M059J (cell line): ENCODE measurements at regions not wholly inside any gene's neighbourhood (a gene's known extent, or its start where the extent isn't known, plus 50 kb on each side); places are given as distances from the start of the nearest gene placed in this dataset.
"Not testable (repeated sequence)": the region's sequence is repeated elsewhere in the genome, so short reads cannot be mapped to it uniquely, and the experiment has no call there.

Experiments used
- DNase-seq: peaks from one replicate; pipeline ENCODE4 v3.0.0-alpha.2; 2012; ENCODE audit warnings: low read depth

DNA sequence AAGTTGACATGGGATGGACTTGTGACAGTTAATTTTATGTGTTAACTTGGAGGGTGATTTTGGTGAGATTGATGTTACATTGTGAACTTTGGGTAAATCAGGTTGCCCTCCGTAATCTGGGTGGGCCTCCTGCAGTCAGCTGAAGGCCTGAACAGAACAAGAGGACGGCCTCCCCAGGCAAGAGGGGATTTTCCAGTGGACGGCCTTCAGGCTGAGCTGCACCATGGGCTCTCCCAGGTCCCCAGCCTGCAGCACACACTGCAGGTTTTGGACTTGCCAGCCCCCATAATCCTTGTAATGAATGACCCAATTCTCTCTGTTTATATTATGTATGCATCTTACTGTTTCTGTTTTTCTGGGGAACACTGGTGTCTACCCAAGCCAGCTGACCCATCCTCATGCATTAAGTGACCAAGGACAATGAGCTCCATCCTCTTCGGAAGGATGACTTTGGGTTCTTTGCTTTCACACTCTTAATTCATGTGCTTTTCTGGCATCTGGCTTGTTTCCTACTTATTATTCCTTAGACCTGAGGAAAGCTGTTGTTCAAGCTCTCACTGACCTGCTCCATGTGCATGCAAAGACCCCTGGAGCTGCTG, 64.2 kb downstream of the DACT2 start:
- DNase-seq: no peak

DNA sequence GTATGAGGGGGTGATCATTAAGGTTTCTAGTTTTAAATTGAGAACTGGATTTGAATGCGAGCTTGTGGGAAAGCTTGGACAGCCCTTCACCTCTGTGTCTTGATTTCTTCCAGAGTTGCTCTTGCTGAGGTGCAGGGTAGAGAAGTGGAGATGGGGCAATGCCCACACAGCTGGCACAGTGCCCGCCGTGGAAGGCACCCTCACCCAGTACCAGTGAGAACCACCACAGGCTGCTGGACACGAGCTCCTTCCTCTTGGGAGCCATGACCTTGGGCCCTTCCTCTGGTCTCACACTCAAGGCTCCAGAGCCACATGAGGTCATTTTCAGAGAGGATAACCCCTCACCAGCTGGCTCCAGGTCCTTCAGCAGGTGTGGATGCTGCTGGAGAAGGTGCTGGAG, 67.3 kb downstream of the DACT2 start:
- DNase-seq: no peak

DNA sequence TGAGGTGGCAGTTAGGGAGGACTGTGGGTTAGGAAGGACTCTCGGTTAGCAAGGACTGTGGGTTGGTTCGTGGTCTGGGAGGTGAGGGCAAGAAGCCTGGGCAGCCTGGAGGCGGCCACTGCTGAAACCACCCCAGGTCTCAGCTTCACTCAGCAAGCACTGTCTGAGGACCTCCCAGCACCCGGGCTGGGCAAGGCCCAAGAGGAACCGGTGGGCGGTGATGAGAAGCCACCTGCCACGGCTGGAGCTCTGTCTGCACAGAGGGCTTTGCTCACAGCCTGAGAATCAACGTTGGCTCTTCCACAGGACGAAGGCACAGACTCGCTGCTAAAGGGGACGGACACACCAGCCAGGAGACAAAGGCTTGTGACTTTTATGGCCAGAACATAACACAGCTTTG, 69.3 kb downstream of the DACT2 start:
- DNase-seq: no peak

DNA sequence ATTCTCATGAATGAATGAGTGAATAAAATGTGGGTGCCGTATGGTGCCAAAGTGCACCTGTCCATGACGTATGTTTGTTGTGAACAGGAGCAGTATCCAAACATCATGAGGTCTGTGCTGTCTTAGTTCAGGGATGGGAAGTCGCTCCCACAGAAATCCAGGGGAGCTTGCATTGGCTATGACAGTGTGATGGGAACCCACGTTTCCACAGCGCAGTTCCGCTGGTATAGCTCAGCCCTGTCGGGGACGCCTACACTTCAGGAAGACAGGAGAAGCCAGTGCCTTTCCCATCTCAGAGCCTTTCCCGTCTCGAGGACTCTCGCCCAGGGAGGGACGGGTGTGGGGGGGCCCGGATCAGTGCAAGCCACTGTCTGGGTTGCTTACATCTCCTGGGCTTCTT, 69.8 kb downstream of the DACT2 start:
- no peak for DNase-seq

DNA sequence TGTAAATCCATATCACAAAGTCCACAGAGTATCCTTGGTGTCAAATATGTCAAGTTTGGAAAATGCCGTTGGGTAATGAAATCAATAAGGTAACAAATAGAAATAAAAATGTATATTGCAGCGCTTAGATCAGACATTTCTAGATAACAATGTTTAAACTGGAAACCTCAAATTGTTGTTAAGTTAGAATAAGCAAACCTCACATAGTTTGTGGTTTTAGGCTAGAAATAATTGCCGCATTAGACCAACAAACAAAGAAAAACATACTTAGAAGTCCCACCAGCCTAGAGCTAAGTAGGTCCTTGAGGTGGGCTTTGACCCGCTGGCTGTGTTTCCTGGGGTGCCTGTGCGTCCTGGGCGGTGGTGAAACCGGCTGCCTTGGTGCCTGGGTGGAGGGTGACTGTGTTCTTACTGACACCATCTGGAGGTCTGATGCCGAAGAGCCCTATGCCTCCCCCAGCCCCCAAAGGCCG, 71.4 kb downstream of the DACT2 start:
- no peak for DNase-seq

DNA sequence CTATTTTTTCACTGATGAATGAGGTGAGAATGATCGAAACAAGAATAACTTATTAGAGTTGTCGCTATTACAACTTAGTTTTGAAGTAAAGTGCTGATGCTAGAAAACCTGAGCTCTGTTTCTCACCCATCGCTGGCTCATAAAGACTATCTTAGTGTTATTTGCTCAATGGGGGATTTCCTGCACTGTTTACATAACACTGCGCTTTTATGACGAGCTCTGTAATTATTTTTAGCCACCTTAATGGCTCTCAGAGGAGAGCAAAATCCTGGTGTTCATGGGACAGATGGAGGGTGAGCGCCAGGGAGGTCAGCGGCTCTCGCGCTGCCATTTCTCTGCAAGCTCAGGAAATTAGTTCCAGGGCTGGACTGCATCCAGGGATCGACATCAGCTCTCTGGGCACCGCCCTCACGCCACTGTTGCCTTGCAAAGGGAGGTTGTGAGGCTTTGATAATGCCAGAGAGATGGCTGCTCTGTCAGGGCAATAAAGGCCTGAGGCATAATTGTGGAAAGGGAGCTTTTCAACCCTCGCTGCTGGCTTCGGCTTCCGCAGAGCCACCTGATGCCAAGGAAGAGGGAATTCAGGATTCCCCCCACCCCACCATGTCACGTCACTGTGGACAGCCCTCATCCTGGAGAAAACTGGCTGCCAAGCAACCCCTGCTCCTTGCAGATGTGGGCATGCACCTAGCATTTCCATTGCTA, 72.0 kb downstream of the DACT2 start:
- peak; percentile 13 for DNase-seq

DNA sequence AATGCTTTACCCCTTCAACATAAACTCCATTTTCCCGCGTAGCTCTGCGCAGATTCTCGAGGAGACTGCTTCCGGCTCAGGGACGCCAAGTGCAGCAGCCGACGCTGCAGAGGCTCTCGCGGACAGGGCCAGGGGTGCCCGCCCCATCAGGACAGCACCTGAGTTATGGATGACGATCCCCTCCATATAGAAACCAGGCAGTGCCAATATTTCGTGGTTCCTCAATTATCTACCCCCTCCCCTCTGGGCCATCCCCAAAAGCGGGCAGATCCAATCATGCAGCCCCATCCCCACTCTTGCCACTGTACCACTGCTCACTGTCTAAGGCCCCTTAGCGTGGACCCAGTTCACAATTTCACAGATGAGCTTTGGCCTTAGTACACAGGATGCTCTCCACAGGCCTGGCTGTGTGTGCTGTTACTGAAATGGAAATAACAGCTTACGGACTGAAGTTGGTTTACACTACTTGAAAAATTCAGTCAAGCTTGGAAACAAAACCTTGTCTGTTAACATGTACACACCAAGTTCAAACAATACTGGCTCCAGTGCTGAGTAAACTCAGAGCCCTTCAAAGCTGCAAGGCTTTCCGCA, 74.5 kb downstream of the DACT2 start:
- DNase-seq: no peak

DNA sequence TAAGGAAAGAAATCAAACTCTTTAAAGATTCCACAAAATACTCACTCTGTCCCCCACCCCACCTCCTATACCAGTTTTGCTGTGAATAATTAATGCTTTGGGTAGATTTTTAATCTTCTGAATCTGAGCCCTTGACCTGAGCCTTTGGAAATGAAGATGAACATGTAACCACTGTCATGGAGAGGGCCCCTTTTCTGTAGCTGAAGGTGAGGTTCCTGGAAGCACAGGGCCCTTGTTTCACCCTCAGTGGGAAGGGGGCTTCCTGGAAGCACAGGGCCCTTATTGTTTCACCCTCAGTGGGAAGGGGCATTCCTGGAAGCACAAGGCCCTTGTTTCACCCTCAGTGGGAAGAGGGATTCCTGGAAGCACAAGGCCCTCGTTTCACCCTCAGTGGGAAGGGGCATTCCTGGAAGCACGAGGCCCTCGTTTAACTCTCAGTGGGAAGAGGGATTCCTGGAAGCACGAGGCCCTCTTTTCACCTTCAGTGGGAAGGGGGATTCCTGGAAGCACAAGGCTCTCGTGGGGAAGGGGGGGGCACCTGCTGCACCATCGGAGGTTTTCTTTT, 75.7 kb downstream of the DACT2 start:
- DNase-seq: no peak

DNA sequence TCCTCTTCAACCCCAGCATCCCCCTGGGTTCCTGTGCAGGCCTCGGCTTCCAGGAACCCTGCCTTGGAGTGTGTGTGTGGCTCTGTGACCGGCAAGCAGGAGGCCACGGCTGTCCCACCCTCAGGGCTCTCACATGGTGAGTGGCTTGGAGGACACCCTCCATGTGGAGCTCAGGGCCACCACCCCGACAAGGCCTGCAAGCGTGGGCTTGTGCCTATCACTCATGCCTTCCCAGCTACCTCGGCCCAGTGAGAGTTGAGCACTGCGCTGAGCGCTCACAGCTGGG, 76.7 kb downstream of the DACT2 start:
- no peak for DNase-seq

DNA sequence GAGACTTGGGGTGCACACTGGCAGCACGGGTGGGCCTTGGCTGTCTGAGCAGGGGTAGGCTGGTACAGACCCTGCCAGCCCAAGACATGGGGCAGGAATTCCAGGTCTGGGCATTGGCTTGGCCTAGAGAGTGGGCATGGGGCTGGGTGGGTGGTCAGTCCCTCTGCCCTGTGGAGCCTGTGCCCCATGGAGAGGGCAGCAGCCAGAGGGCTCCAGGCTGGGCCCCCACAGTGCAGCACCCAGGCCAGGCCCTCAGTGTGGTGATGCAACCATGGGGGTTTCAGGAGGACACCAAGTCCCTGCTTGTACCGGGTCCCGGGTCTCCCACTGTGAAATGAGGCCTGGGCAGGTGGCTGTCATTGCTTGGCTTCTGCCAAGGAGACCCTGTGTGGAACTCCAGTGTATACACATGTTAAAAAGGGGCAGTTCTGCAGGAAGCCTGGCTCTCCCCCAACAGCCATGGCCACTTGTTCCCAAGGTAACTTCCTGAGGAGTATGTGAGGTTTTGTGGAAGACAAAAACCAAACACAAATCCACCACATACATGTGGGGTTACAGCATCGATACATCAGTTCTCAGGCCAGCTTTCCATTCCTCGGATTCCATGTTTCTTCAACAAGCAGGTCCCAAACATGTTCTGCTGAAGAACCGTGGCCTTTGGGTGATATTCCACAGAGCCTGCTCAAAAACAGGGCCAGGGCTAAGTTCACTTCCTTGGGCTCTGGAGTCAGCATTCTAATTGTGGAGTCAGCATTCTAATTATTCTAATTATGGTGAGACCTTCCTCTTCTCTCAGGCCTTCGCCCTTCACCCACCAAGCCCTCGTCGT, 77.3 kb downstream of the DACT2 start:
- no peak for DNase-seq

DNA sequence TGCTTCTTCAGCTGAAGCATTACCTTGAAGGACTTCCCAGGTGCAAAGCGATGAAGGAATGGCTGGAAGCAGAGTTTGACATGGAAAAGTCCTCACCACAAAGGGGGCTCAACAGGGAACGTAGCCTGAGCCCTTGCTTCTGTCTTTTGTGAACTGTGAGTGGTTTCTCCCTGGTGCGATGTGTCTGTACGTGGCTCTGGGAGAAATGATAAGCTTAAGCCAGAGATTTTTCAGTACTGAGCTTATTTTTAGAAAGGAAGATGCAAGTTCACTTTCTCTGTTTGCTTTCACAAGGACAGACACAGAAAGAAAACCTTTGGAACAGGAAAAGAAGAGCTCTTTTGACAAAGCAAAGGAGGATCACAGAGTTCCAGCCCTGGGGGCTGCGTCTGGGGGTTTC, 79.4 kb downstream of the DACT2 start:
- no peak for DNase-seq

DNA sequence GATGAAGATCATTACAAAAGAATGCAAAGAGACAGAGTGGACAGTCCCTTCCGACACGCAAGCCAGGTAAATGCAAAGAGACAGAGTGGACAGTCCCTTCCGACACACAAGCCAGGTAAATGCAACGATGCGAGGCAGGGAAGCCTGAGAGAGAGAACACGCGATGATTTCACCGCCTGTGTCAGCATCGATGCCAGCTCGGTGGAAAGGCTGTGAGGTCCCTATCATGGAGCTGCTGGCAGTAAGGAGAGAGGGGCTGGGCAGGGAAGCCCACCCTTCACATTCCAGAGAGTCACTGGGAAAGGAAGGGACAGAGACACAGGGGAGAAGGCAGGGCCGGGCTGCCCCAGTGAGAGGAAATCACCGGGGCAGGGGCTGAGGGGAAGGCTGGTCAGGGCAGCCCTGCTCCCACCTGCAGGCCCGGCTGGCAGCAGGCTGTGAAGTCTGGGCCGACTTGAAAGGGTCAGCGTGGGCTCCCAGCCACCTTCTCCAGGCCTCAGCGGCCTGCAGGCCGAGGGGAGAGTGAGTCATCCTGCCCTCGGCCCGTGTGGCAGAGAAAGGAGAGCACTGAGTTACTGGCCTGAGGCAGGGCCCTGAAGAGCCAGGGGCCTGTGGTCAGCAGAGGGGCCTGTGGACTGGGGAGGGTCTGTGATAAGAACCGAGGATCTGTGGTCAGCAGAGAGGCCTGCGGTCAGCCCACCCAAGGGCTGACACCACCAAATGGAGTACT, 80.4 kb downstream of the DACT2 start:
- DNase-seq: peak; percentile 75

DNA sequence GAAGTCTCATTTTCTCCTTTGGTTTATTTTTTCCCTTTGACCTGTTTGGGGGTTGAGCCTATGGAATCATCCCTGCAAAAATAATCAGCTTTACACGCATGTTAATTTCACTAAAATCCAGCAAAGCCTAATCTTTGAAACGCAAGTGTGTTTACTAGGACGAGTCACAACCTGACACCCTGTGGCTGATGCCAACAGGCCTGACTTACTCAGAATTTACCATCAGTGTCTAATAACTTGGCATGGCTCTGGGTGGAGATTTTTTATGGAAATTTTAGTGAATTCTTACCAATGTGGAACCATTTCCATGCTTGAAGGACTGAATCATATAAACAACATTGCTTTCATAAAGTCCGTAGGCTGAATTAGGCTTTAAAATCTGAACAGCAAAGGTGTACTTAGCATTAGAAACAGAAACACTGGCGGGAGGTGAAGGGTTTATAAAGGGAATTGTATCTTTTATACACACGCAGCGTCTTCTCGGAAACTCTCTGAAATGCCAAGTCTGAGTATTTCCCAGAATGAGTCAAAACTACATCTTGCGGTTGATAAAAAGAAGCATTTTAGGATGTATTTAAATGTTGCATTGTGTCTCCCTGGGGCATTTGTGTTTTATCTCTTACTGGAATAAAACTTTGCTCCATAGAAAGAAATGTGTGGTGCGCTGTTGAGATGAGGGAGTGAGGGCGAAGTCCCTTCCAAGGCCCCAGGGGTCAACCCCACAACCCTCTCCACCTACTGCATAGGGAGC, 81.2 kb downstream of the DACT2 start:
- peak; percentile 9 for DNase-seq

DNA sequence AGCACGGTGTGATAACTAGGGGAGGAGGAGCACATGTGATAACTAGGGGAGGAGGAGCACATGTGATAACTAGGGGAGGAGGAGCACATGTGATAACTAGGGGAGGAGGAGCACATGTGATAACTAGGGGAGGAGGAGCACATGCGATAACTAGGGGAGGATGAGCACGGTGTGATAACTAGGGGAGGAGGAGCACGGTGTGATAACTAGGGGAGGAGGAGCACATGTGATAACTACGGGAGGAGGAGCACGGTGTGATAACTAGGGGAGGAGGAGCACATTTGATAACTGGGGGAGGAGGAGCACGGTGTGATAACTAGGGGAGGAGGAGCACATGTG, 85.7 kb downstream of the DACT2 start:
- DNase-seq: not testable (repeated sequence)

DNA sequence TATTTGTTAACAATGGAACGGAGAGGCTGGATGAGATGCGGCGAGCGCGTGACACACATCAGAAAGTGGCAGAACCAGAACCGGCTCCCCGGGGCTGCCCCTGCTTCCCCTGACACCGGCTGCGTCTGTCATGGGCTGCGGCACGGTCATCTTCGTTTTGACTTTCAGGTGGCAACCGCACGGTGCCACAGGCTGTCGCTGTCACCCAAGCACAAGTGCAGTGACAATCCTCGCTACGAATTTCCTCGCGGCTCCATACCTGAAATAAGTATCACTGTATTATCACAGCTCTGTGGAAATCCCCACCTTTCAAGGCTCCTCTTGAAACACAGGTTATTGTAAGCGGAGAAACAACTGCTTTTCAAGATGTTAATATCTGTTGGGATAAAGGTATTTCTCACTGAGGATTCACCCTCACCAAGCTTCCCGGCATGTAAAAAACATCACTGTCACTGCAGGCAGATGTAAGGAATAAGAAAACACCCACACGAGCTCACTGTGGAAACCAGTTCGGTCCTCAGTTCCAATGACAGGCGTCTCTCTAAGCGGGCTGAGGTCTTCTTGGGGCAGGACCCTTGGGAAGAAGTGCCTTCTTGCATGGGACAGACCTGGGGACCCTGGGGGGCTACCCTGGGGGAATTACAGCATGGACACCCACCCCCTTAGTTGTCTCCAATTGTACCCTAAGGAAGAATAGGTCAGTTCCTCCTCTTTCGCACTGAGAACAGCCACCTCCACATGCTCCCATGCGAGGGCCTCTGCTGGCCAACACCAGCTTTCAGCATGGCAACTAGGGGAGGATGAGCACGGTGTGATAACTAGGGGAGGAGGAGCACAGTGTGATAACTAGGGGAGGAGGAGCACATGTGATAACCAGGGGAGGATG, 86.3 kb downstream of the DACT2 start:
- no peak for DNase-seq

DNA sequence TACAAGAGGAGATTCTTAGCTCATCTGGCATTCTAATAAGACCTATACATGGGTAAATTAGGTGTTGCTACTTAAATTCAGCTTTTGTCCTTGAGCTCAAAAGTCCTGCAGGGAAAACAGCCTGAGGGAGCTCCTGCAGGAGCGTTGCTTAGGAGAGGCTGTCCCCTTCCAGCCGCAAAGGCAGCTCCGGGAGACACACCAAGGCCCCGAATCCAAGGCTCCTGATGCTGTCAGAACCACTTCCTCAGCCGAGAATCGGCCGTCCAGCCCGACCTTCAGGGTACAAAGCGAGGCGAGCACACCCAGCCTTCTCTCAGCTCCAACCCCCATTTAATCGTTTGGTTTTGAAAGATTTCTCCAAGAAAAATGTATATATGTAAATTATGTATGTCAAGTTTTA, 87.0 kb downstream of the DACT2 start:
- DNase-seq: no peak

DNA sequence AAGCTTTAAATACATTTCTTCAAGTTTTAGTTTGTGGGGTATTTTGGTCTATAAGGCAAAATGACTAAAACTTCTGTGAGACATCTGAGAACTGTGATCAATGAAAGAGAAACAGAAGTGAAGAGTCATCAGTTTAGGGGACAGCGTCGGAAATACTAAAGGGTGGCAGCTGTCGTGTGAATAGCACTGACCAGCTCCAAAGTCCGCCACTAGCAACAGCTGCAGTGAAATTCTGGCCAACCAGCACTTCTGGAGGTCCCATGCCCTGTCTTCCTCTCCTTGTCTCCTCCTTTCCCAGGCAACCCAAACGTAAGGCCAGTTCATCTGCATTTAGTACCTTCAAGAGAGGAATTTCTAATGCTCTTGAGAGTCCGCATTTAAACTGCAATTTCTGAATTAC, 87.5 kb downstream of the DACT2 start:
- DNase-seq: no peak

DNA sequence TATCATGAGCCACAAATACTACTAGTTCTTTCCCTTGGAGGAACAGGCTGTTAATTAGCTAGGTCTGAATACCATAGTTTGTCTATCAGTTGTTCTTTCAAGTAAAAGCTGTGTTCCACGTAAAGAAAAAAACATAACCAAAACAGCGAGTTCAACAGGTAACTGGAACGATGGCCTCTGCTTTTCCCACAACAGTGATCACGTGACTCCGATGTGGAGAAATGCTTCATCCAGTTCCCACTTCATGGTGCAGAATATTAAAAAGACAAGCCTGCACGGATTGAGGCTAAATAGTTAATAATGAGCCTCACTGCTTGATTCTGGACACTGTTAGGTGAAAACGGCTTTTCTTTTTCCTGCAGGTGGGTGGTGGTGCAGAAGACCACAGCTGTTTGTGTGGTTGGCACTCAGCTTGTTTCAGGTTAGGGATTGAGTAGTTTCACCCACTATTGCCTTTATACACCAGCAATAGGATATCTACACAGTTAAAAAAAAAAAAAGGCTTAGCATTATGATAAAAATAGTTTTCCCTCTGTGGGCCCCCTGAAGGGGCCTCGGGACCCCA, 88.1 kb downstream of the DACT2 start:
- no peak for DNase-seq

DNA sequence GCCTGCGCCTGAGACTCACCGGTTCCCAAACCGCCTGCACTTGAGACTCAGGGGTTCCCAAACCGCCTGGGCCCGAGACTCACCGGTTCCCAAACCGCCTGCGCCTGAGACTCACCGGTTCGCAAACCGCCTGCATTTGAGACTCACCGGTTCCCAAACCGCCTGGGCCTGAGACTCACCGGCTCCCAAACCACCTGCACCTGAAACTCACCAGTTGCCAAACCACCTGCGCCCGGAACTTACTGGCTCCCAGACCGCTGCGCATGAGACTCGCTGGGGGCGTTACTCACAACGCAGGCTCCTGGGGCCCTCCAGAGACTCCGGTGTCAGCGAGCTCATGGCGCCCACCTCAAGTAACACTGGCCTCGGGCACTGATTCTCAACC, 90.2 kb downstream of the DACT2 start:
- DNase-seq: no peak
